ENCODE measurements at regions not wholly inside any gene's neighbourhood (a gene's known extent, or its start where the extent isn't known, plus 50 kb on each side); places are given as distances from the start of the nearest gene placed in this dataset.

DNA sequence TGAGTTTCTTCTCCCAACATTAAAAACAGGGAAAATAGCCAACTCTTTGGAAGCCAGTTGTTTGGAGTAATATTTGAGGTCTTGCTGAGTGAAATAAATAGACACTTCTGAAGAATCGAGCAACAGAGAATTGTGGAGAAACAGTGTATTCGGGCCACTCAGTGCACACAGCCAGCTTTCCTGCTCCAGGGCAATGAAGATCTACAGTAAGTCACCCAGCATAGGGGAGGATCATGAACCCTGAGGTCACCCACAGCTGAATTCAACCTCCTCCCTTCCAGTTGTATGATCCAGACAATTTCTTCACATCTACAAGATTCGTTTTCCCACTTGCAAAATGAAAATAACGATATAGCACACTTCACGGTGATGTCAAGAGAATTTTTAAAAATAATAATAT, 161.7 kb upstream of the BCL6 start:
- no peaks in the 10 kb centered on the region for H3K4me1 ChIP-seq (ENCODE audit: low read depth)
- no peak for DNase-seq (ENCODE audit: low read depth in 1 of 2, low spot score in 1 of 2)

DNA sequence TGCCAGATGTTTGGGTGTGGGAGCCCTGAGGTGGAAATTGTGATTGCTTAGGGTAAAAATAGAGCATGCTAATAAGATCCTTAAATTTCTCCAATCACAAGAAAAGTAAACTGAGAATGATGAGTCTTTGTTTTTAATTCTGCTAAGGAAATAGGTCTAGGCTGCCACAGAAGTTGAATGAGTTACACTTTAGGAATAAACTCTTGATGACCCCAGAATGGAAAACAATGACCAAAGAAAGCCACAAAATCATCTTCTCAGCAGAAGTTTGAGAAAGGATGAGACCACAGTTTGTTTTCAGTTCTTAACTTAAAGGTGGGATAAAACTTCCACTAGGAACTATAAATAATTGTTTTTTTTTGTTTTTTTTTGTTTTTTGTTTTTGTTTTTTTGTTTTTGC, 164.6 kb upstream of the BCL6 start:
- Histone ChIP-seq H3K27ac (no peak overlapping the region), H3K9me3 (ENCODE audit: low read depth) (no peaks in the 10 kb centered on the region), H3K27me3 (no peaks in the 10 kb centered on the region), H3K4me3 (no peak overlapping the region), H3K4me1 (ENCODE audit: low read depth) (no peaks in the 10 kb centered on the region), H3K36me3 (no peaks in the 10 kb centered on the region)
- TF ChIP-seq, protein P1, sequence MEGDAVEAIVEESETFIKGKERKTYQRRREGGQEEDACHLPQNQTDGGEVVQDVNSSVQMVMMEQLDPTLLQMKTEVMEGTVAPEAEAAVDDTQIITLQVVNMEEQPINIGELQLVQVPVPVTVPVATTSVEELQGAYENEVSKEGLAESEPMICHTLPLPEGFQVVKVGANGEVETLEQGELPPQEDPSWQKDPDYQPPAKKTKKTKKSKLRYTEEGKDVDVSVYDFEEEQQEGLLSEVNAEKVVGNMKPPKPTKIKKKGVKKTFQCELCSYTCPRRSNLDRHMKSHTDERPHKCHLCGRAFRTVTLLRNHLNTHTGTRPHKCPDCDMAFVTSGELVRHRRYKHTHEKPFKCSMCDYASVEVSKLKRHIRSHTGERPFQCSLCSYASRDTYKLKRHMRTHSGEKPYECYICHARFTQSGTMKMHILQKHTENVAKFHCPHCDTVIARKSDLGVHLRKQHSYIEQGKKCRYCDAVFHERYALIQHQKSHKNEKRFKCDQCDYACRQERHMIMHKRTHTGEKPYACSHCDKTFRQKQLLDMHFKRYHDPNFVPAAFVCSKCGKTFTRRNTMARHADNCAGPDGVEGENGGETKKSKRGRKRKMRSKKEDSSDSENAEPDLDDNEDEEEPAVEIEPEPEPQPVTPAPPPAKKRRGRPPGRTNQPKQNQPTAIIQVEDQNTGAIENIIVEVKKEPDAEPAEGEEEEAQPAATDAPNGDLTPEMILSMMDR (IDR thresholded peaks at IDR 0.05; ENCODE audit: low read depth, low read length) = no peak
- no peak for DNase-seq (ENCODE audit: low read depth in 1 of 2, low spot score in 1 of 2)

More for the DNA sequence above, 161.7 kb upstream of the BCL6 start:
- Histone ChIP-seq H3K27ac (no peak overlapping the region), H3K27me3 (no peaks in the 10 kb centered on the region), H3K36me3 (no peaks in the 10 kb centered on the region), H3K4me3 (no peak overlapping the region), H3K9me3 (ENCODE audit: low read depth) (no peaks in the 10 kb centered on the region)
- TF ChIP-seq, protein P1 (IDR thresholded peaks at IDR 0.05; ENCODE audit: low read depth, low read length) = no peak

DNA sequence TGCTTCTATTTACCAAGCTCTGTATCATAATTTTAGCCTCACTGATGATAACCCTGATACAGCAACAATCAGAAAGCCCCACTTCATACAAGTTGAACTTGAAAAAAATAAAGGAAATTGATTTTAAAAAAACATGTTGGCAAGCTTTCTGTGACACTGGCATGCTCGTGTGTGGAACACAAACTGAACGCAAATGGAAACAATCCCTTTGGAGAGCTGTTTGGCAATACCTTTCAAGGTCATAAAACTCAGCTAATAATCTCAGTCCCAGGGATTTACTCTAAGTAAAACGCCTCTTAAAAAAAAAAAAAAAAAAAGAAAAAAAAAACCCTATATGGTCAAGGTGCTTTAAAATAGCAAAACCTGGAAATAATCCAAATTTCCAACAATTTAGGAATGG, 166.7 kb upstream of the BCL6 start:
- no peaks in the 10 kb centered on the region for H3K9me3 ChIP-seq (ENCODE audit: low read depth)
- H3K4me3 ChIP-seq = no peak overlapping the region
- no peaks in the 10 kb centered on the region for H3K36me3 ChIP-seq
- no peaks in the 10 kb centered on the region for H3K27me3 ChIP-seq
- no peak overlapping the region for H3K27ac ChIP-seq
- no peak for DNase-seq (ENCODE audit: low read depth in 1 of 2, low spot score in 1 of 2)
- no peaks in the 10 kb centered on the region for H3K4me1 ChIP-seq (ENCODE audit: low read depth)
- TF ChIP-seq, protein P1 (IDR thresholded peaks at IDR 0.05; ENCODE audit: low read depth, low read length) = no peak

DNA sequence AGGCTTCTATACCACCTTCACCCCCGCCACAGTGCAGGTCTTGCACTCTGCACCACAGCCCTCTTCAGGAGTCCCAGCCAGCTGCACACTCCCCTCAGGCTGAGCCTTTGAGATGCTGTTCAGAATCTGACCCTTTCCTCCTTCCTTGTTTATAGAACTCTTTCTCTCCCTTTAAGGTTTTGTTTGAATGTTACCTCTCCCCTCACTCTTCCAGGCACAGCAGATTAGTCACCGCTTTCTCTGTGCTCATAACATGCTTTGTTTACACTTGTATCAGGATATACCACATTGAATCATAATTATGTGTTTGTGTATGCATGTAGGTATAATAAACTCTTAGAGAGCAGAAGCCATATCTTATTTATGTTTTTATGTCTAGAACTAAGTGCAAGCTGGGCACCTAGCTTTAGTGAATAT, 168.4 kb upstream of the BCL6 start:
- Histone ChIP-seq H3K9me3 (ENCODE audit: low read depth) (no peaks in the 10 kb centered on the region), H3K27ac (no peak overlapping the region), H3K27me3 (no peaks in the 10 kb centered on the region), H3K4me3 (no peak overlapping the region), H3K36me3 (no peaks in the 10 kb centered on the region), H3K4me1 (ENCODE audit: low read depth) (no peaks in the 10 kb centered on the region)
- DNase-seq (ENCODE audit: low read depth in 1 of 2, low spot score in 1 of 2) = peak in 1 of 2 donors; percentile 6
- TF ChIP-seq, protein P1 (IDR thresholded peaks at IDR 0.05; ENCODE audit: low read depth, low read length) = no peak

DNA sequence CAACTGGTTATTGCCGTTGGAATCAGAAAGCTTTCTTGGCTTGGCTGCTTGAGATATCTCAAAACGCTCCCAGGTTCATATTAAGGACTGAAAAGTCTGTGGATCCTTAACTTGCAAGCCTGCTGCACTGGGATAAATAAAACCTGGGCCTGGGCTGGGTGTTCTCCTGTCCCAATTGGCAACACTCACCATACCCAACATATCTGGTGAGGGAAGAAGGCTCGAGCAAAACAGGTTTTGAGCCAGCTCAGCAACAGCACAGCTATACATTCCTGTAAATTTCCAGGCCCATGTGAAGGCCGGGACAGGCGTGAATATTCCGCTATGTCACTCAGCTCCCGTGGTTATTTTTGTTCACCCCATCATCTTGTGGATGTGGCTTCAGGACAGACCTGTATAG, 169.0 kb upstream of the BCL6 start:
- Histone ChIP-seq H3K9me3 (ENCODE audit: low read depth) (no peaks in the 10 kb centered on the region), H3K36me3 (no peaks in the 10 kb centered on the region), H3K27ac (no peak overlapping the region), H3K4me1 (ENCODE audit: low read depth) (no peaks in the 10 kb centered on the region), H3K4me3 (no peak overlapping the region), H3K27me3 (no peaks in the 10 kb centered on the region)
- DNase-seq (ENCODE audit: low read depth in 1 of 2, low spot score in 1 of 2) = peak in 1 of 2 donors; percentile 29
- TF ChIP-seq, protein P1 (IDR thresholded peaks at IDR 0.05; ENCODE audit: low read depth, low read length) = no peak

DNA sequence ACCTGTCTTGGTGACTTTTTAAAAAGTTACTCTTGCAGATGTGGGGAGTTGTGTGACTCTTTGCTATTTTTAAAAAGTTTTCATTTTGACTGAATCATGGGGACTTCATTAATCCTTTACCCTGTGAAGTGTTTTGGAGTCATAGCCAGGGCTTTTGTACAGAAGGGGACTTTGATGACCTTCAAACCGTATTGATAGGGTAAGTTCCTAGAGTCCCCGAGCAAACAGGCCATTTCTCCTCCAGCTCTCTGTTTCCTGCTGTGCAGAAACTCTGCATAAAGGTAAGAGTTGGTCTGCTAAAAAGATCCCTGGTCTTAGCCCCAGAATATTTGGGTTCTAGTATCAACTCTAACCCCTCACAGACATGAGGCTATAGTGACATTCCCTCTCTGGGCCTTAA, 170.8 kb upstream of the BCL6 start:
- TF ChIP-seq, protein P1 (IDR thresholded peaks at IDR 0.05; ENCODE audit: low read depth, low read length) = no peak
- H3K36me3 ChIP-seq = no peaks in the 10 kb centered on the region
- no peaks in the 10 kb centered on the region for H3K27me3 ChIP-seq
- no peak for DNase-seq (ENCODE audit: low read depth in 1 of 2, low spot score in 1 of 2)
- H3K4me1 ChIP-seq (ENCODE audit: low read depth) = no peaks in the 10 kb centered on the region
- no peaks in the 10 kb centered on the region for H3K9me3 ChIP-seq (ENCODE audit: low read depth)
- H3K4me3 ChIP-seq = no peak overlapping the region
- H3K27ac ChIP-seq = no peak overlapping the region

All from cardiac muscle cell (in vitro differentiated cells and primary cell).